HG03280 (cell line): ENCODE measurements at regions not wholly inside any gene's neighbourhood (a gene's known extent, or its start where the extent isn't known, plus 50 kb on each side); places are given as distances from the start of the nearest gene placed in this dataset.

Experiments
- ATAC-seq: cut with Tn5 transposase; IDR thresholded peaks from one replicate; pipeline ENCODE4 v1.9.1; 2021; ENCODE audit warnings: mild to moderate bottlenecking, moderate library complexity; ENCODE audit not compliant: unreplicated experiment

GRCh38 chr14:66143387-66144112, 342.6 kb upstream of the CCDC196 start:
- no peak for ATAC-seq

- ATAC-seq: no peak
Measured at GRCh38 chr14:66152302-66152701, 333.9 kb upstream of the CCDC196 start.

DNA sequence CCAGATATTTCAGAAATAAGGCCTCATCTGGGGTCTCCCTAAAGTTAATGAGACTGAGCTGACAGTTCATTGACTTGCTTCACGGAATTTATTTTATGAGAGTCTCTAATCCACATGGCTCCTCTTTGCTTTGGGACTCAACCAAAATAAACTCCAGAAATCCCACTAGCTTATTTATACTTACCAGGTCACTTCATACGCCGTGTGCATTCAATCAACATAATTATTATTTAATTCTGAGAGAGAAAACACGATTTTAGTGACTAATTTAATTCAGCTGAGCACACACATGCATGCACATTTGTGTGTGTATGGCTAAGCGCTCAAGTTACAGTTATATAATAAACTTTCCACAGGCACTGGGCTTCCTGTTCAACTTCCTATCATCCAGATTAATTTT, 333.4 kb upstream of the CCDC196 start:
- no peak for ATAC-seq

DNA sequence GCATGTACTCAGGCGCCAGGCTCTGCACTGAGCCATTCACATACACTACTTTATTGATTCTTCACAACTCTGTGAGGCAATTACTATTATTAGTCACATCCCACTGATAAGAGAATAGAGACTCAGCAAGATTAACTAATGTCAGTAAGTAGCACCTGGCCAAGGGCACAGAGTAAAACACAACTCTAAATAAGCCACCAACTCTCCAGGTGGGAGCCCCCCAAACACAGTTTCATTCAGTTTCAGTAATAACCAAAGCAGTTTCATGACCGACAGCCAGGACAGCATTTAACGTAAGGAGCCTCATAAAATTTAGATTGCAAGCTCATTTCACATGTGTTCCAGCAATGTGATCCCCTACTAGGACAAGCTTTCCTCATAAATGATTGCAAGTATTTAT, 323.1 kb upstream of the CCDC196 start:
- no peak for ATAC-seq

- ATAC-seq: no peak
Measured at GRCh38 chr14:66165337-66165736, 320.8 kb upstream of the CCDC196 start.

DNA sequence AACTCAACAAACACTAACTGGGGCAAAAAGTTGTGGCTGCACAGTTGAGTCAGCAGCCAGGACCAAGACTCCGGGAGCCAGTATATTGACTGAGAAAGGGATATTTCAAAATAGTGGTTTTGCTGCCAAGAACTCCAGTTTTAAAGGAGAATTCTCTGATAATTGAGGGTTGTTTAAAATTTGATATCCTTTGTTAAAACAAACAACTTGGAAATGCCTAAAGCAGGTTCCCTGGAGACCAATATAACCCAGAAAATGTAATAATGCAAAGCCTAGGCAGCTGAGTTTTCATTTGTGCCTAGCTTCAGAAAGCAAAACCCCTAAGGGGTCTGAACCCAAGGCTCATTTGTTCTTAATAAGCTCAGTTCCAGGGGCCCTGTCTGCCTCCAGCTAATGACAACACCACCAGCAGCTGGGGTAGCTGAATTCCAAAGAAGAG, 311.7 kb upstream of the CCDC196 start:
- no peak for ATAC-seq

- no peak for ATAC-seq
Measured at GRCh38 chr14:66177935-66178334, 308.2 kb upstream of the CCDC196 start.

DNA sequence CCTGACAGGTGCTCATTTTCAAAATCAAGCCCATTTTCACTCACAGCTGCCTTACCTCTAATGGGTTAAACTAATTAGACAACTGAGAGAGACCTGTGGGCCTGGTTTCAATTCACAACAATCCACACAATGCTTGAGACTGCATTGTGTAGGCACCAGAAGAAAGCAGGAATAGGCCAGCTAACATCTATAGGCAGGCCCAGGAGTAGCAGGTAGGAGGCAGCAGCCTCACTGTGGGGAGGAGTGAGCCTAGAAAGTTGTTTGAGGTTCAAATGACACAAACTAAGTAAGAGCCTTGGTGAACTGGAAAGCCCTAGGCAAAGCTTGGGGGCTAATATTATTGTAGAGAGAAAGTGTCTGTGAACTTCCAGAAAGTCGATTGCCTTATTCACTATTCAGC, 289.5 kb upstream of the CCDC196 start:
- no peak for ATAC-seq

DNA sequence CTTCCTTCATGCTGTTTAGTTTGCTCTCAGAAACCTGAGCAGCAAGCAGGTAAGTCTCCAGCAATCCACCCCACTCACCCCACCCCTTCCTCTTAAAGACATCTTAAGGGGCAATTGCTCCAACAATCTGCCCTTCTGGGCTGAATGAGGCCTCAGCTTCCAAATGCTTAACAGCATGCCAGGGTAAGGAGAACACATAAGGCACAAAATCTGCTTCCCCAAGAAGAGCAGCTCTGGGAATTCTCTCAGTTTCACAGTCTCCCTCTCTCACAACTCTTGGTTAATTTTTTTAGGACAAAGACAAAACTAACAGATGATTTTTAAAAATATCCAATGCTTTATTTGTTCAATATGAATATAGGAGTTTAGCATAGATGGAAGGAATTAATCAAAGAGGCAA, 288.9 kb upstream of the CCDC196 start:
- no peak for ATAC-seq

- ATAC-seq: no peak
Measured at GRCh38 chr14:66206554-66206953, 279.6 kb upstream of the CCDC196 start.

DNA sequence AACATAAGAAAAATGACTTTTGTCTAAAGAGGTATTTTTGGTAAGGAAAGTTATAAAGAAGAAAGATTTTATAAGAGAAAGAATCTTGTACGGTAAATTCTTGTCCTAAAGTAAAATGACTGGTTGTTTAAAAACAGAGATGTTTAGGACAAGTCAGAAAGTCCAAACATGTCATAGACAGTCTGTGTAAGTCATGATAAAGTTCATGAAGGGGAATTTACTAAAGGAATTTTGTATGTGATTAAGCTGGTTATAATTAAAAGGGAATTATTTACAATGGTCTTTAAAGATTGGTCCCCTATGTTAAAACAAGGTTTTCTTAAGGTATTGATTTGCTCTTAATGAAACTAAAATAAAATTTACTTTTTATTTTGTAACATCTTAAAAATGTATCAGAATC, 269.4 kb upstream of the CCDC196 start:
- ATAC-seq: no peak

- no peak for ATAC-seq
Measured at GRCh38 chr14:66219886-66220285, 266.3 kb upstream of the CCDC196 start.

DNA sequence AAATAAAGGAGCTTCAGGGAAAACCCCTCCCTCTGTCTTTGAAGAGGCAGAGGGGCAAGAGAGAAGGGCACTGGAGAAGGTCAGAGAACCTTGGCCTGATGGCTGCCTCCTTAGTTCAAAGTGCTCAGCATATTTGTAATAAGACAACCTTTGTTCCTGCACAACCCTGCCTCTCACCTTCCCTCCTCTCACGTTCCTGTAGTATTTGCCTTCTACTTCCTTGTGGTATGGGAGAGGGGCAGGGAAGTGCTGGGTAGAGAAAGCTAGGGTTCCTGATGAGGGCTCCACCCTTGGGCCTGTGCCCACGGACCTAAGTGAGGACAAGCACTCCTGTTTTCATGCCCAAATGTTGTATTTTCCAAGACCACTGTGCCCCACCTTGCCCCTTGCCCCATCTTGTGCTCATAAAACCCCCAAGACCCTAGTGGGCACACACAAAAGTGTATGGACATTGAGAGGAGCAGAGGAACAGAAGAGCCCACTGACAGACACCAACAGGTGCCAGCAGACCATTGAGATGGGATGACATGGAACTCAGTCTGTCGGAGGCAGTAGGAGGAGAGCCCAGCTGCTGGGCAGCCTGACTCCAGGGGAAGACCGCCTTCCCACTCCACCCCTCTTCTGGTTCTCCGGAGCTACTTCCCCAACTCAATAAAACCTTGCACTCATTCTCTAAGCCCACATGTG, 261.5 kb upstream of the CCDC196 start:
- no peak for ATAC-seq

GRCh38 chr14:66225337-66225736, 260.8 kb upstream of the CCDC196 start:
- no peak for ATAC-seq

GRCh38 chr14:66228267-66228970, 257.8 kb upstream of the CCDC196 start:
- no peak for ATAC-seq

DNA sequence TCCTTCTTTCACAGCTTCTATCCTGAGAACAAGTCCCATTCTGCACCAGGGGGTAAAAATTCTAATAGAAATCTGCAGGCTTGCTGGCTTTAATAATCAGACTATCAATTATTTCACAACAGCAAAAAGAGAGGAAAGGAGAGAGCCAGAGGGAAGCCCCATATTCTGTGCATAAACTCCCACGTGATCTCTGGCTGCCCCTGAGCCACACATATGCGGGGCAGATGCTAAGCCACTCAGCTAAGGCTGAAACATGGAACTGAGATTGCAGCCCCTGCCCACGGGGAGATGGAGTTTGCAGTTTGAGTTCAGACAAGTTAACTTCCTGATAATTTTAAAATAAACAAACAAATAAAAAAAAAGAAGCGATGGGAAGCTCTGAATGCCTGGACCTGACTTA, 254.4 kb upstream of the CCDC196 start:
- no peak for ATAC-seq

- ATAC-seq: no peak
Measured at GRCh38 chr14:66233591-66233990, 252.6 kb upstream of the CCDC196 start.

DNA sequence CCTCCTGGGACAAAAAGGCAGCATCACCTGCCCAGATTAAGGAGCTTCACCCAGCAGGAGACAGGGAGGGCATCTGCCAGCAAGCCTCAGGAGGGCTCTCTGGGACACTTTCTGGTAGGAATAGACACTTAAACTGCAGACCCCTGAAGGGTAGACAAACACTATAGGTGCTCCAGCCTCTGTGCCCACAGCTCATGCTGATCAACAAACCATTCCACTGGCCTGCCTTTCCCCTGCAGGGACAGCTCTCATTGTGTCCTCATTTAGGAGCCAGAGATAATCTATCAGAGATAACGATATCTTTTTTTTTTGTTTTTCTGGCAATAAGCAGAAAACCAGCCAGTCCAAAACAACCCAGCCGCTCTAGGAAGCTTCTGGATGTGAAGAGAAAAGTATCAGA, 251.8 kb upstream of the CCDC196 start:
- no peak for ATAC-seq

GRCh38 chr14:66237741-66238140, 248.4 kb upstream of the CCDC196 start:
- no peak for ATAC-seq

- no peak for ATAC-seq
Measured at GRCh38 chr14:66238969-66239368, 247.2 kb upstream of the CCDC196 start.

GRCh38 chr14:66239589-66239988, 246.6 kb upstream of the CCDC196 start:
- no peak for ATAC-seq

DNA sequence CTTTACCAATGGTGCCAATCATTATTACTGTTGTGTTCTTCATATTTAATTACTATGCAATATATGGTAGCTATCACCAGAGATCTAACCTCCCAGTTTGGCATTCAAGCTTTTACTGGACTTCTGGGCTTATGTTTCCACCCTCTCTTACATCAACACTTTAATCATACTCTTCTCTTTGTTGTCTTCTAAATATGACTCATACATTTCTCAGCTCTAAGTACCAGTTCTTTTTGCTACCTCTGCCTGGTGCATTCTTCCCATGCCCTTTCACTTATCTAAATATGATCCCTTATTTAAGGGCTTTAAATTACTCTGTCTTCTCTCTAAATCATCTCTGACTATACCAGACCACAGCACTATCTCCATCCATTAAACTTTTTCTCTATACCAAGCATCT, 246.1 kb upstream of the CCDC196 start:
- no peak for ATAC-seq
